ENCODE measurements at regions not wholly inside any gene's neighbourhood (a gene's known extent, or its start where the extent isn't known, plus 50 kb on each side); places are given as distances from the start of the nearest gene placed in this dataset.

DNA sequence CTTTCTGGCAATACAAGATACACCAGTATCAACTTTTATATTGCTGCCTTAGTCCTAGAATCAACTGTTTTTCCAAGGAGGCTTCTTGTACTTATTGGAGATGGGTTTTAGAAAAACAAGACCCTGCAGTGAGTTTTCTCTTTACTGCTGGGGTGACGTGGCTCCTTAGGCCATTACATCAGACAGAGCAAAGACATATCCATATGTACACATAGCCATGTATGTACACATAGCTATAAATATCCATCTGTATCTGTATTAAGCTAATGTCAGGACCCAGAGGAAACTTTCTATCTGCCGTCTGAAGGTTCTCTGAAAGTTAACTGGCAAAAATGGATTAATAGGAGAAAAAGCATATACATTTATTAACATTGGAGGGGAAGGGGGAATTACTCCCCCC, 607.4 kb downstream of the POM121L12 start:
- intact Hi-C loops (cut with micrococcal nuclease; ENCODE audit: unreplicated experiment), result no loop called here
- 0% methylated on average over 2 of the region's 2 CpGs for WGBS (ENCODE audit: low lambda C conversion rate)

More for the DNA sequence above, 607.4 kb downstream of the POM121L12 start:
- TF ChIP-seq ZNF552 (CRISPR knock-in tag; IDR thresholded peaks at IDR 0.05; ENCODE audit: borderline replicate concordance) (no peak), SAP130 (CRISPR knock-in tag; IDR thresholded peaks at IDR 0.05; ENCODE audit: low read depth) (no peak), TFAP4 (IDR thresholded peaks at IDR 0.05; ENCODE audit: borderline replicate concordance, low read depth) (no peak), SNRNP70 (IDR thresholded peaks at IDR 0.05; ENCODE audit: low read depth, low read length) (no peak), RBAK (CRISPR knock-in tag; IDR thresholded peaks at IDR 0.05) (no peak), ZUFSP (CRISPR knock-in tag; IDR thresholded peaks at IDR 0.05; ENCODE audit: borderline replicate concordance) (no peak), CAMTA2 (CRISPR knock-in tag; IDR thresholded peaks at IDR 0.05; ENCODE audit: borderline replicate concordance) (no peak), TARDBP (CRISPR knock-in tag; IDR thresholded peaks at IDR 0.05) (no peak), REST (IDR thresholded peaks at IDR 0.05; ENCODE audit: borderline replicate concordance in 1 of 2, low read depth in 1 of 2, low read length in 2 of 2) (no peak), ARNT (IDR thresholded peaks at IDR 0.05) (no peak)
- TF ChIP-seq, protein P1, sequence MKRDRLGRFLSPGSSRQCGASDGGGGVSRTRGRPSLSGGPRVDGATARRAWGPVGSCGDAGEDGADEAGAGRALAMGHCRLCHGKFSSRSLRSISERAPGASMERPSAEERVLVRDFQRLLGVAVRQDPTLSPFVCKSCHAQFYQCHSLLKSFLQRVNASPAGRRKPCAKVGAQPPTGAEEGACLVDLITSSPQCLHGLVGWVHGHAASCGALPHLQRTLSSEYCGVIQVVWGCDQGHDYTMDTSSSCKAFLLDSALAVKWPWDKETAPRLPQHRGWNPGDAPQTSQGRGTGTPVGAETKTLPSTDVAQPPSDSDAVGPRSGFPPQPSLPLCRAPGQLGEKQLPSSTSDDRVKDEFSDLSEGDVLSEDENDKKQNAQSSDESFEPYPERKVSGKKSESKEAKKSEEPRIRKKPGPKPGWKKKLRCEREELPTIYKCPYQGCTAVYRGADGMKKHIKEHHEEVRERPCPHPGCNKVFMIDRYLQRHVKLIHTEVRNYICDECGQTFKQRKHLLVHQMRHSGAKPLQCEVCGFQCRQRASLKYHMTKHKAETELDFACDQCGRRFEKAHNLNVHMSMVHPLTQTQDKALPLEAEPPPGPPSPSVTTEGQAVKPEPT (CRISPR knock-in tag; IDR thresholded peaks at IDR 0.05; ENCODE audit: low read depth), result no peak
- TF ChIP-seq, protein P2, sequence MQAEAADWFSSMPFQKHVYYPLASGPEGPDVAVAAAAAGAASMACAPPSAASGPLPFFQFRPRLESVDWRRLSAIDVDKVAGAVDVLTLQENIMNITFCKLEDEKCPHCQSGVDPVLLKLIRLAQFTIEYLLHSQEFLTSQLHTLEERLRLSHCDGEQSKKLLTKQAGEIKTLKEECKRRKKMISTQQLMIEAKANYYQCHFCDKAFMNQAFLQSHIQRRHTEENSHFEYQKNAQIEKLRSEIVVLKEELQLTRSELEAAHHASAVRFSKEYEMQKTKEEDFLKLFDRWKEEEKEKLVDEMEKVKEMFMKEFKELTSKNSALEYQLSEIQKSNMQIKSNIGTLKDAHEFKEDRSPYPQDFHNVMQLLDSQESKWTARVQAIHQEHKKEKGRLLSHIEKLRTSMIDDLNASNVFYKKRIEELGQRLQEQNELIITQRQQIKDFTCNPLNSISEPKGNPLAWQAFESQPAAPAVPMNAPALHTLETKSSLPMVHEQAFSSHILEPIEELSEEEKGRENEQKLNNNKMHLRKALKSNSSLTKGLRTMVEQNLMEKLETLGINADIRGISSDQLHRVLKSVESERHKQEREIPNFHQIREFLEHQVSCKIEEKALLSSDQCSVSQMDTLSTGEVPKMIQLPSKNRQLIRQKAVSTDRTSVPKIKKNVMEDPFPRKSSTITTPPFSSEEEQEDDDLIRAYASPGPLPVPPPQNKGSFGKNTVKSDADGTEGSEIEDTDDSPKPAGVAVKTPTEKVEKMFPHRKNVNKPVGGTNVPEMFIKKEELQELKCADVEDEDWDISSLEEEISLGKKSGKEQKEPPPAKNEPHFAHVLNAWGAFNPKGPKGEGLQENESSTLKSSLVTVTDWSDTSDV (CRISPR knock-in tag; IDR thresholded peaks at IDR 0.05), result no peak
- peaks cover 76% of the 10 kb centered on the region for H3K9me3 ChIP-seq (ENCODE audit: low read length)
- no peak overlapping the region for H3K4me2 ChIP-seq (ENCODE audit: low read depth, low read length)
- no peak overlapping the region for H3K9ac ChIP-seq (ENCODE audit: insufficient read depth, low read depth, low read length)
- in situ Hi-C loops (cut with HindIII; ENCODE audit: extremely low pct_ligation_motif_present, low pct_unique_long_range_greater_than_20kb), result no loop called here
- H2AFZ ChIP-seq (ENCODE audit: low read length), result no peak overlapping the region
- ChIA-PET CTCF (ENCODE audit: low intra/inter-chr PET ratio, low total read pairs) (no interaction called here), POLR2A (no interaction called here)
- H3K36me3 ChIP-seq (replicated peaks in 1 of 2; ENCODE audit: control insufficient read depth in 1 of 2, insufficient read depth in 2 of 2, low read length in 2 of 2), result no peaks in the 10 kb centered on the region
- H3K27me3 ChIP-seq (ENCODE audit: control insufficient read depth in 1 of 2, insufficient read depth in 2 of 2, low read length in 2 of 2), result no peaks in the 10 kb centered on the region
- DNase-seq (ENCODE audit: low spot score) (no peak), ATAC-seq (no peak), FAIRE-seq (no peak)
- no TSS peak for BruUV-seq (replicated peaks)
- no peak overlapping the region for H3K4me3 ChIP-seq (replicated peaks in 1 of 3; ENCODE audit: insufficient read depth in 1 of 3, low read depth in 2 of 3, low read length in 3 of 3)
- H3K4me1 ChIP-seq (ENCODE audit: insufficient read depth, low read length), result no peaks in the 10 kb centered on the region
- H4K20me1 ChIP-seq (ENCODE audit: insufficient read depth, low read length), result no peaks in the 10 kb centered on the region
- H3K79me2 ChIP-seq (ENCODE audit: insufficient read depth, low read length), result no peaks in the 10 kb centered on the region
- no peak overlapping the region for H3K27ac ChIP-seq (ENCODE audit: extremely low read length, insufficient read depth, low read length)
